ENCODE measurements at regions not wholly inside any gene's neighbourhood (a gene's known extent, or its start where the extent isn't known, plus 50 kb on each side); places are given as distances from the start of the nearest gene placed in this dataset.
A peak's percentile ranks its signal among the peaks of the same experiment; 100 is the strongest.

DNA sequence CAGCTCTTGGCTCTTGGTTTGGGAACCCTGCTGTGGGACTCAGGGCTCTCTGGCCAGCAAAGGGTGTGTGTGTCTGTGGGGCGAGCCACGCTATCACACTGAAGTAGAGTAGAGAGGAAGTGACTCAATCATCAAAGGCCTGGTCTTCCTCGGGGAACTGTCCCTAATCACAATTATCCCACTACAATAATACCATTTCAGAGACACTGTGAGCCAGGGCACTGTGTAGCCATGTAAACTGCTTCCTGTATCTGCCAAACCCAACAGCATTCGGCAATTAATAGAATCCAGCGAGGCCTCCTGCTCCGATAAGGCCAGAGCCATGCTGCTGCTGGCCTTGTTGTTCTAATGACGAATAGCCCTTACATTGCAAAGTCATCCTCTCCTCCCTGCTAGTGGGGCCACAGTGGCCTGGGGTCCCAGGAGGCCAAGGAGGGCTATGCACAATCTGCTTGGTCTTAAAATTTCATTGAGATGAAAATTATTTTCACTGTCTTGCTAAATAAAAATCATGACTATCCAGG, 49.8 kb upstream of the LMO2 start (continued):
- TF ChIP-seq ZNF512 (tag; IDR thresholded peaks at IDR 0.05) (no peak), FOXP4 (CRISPR knock-in tag; IDR thresholded peaks at IDR 0.05; ENCODE audit: borderline replicate concordance) (no peak), MYC (IDR thresholded peaks at IDR 0.05; ENCODE audit: low read depth, low read length) (peak; percentile 84), MYC (CRISPR knock-in tag; IDR thresholded peaks at IDR 0.05; ENCODE audit: borderline replicate concordance, low read depth) (peak; percentile 49; the same call in 1 of the 2 replicates), TCF7L2 (IDR thresholded peaks at IDR 0.05; ENCODE audit: low read depth, low read length) (no peak), NFRKB (IDR thresholded peaks at IDR 0.05; ENCODE audit: low read depth) (0 out of 2 replicates have a peak, but pooled peaks have one; percentile 93), GATAD2B (IDR thresholded peaks at IDR 0.05; ENCODE audit: borderline replicate concordance) (peak; percentile 72; the same call in 1 of the 2 replicates), NFE2 (IDR thresholded peaks at IDR 0.05; ENCODE audit: low read depth) (peak; percentile 87), TCF3 (CRISPR knock-in tag; IDR thresholded peaks at IDR 0.05) (peak; percentile 74), TCFL5 (CRISPR knock-in tag; conservative IDR thresholded peaks at IDR 0.05) (no peak), SNIP1 (IDR thresholded peaks at IDR 0.05; ENCODE audit: low read depth) (no peak), KLF10 (CRISPR knock-in tag; IDR thresholded peaks at IDR 0.05) (no peak), ZNF436 (CRISPR knock-in tag; IDR thresholded peaks at IDR 0.05) (no peak), ZNF324 (CRISPR knock-in tag; IDR thresholded peaks at IDR 0.05) (no peak), DMBX1 (CRISPR knock-in tag; IDR thresholded peaks at IDR 0.05; ENCODE audit: borderline replicate concordance) (peak; percentile 92), RAD21 (CRISPR knock-in tag; conservative IDR thresholded peaks at IDR 0.05 in 1 of 2, IDR thresholded peaks at IDR 0.05 in 1 of 2) (no peak; a peak in 2 of 4 replicates), ZNF12 (CRISPR knock-in tag; IDR thresholded peaks at IDR 0.05) (peak; percentile 68; the same call in 1 of the 2 replicates), RFX7 (CRISPR knock-in tag; IDR thresholded peaks at IDR 0.05) (no peak), ZNF165 (CRISPR knock-in tag; IDR thresholded peaks at IDR 0.05; ENCODE audit: borderline replicate concordance) (no peak; the same call in 1 of the 2 replicates)
- TF ChIP-seq, protein P1, sequence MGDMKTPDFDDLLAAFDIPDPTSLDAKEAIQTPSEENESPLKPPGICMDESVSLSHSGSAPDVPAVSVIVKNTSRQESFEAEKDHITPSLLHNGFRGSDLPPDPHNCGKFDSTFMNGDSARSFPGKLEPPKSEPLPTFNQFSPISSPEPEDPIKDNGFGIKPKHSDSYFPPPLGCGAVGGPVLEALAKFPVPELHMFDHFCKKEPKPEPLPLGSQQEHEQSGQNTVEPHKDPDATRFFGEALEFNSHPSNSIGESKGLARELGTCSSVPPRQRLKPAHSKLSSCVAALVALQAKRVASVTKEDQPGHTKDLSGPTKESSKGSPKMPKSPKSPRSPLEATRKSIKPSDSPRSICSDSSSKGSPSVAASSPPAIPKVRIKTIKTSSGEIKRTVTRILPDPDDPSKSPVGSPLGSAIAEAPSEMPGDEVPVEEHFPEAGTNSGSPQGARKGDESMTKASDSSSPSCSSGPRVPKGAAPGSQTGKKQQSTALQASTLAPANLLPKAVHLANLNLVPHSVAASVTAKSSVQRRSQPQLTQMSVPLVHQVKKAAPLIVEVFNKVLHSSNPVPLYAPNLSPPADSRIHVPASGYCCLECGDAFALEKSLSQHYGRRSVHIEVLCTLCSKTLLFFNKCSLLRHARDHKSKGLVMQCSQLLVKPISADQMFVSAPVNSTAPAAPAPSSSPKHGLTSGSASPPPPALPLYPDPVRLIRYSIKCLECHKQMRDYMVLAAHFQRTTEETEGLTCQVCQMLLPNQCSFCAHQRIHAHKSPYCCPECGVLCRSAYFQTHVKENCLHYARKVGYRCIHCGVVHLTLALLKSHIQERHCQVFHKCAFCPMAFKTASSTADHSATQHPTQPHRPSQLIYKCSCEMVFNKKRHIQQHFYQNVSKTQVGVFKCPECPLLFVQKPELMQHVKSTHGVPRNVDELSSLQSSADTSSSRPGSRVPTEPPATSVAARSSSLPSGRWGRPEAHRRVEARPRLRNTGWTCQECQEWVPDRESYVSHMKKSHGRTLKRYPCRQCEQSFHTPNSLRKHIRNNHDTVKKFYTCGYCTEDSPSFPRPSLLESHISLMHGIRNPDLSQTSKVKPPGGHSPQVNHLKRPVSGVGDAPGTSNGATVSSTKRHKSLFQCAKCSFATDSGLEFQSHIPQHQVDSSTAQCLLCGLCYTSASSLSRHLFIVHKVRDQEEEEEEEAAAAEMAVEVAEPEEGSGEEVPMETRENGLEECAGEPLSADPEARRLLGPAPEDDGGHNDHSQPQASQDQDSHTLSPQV (IDR thresholded peaks at IDR 0.05) = peak; percentile 99
- TF ChIP-seq, protein P2, sequence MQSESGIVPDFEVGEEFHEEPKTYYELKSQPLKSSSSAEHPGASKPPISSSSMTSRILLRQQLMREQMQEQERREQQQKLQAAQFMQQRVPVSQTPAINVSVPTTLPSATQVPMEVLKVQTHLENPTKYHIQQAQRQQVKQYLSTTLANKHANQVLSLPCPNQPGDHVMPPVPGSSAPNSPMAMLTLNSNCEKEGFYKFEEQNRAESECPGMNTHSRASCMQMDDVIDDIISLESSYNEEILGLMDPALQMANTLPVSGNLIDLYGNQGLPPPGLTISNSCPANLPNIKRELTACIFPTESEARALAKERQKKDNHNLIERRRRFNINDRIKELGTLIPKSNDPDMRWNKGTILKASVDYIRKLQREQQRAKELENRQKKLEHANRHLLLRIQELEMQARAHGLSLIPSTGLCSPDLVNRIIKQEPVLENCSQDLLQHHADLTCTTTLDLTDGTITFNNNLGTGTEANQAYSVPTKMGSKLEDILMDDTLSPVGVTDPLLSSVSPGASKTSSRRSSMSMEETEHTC (IDR thresholded peaks at IDR 0.05) = no peak

All from K562 (cell line).